ENCODE measurements at regions not wholly inside any gene's neighbourhood (a gene's known extent, or its start where the extent isn't known, plus 50 kb on each side); places are given as distances from the start of the nearest gene placed in this dataset.

- Histone ChIP-seq H3K4me3 (replicated peaks; ENCODE audit: insufficient read depth, low read length) (no peak overlapping the region), H3K27ac (replicated peaks) (no peak overlapping the region), H3K27me3 (ENCODE audit: insufficient read depth, poor library complexity, severe bottlenecking) (peaks cover 3% of the 10 kb centered on the region)
- no peak for DNase-seq (ENCODE audit: low read depth in 1 of 2, low spot score in 1 of 2)
- no peak for TF ChIP-seq GABPA (IDR thresholded peaks at IDR 0.05; ENCODE audit: low read depth)
- TF ChIP-seq CTCF (IDR thresholded peaks at IDR 0.05; ENCODE audit: insufficient read depth, low read length) = no peak
- no peak for TF ChIP-seq POLR2AphosphoS5 (IDR thresholded peaks at IDR 0.05; ENCODE audit: low read depth)
- TF ChIP-seq REST (IDR thresholded peaks at IDR 0.05; ENCODE audit: insufficient replicate concordance, low read depth) = no peak
- TF ChIP-seq SPI1 (IDR thresholded peaks at IDR 0.05; ENCODE audit: borderline replicate concordance, low read depth) = no peak
Measured at GRCh38 chr18:51617167-51617566, 419.7 kb upstream of the MEX3C start.

GRCh38 chr18:51617572-51618260 lies 420.2 kb upstream of the MEX3C start:
- TF ChIP-seq POLR2AphosphoS5 (IDR thresholded peaks at IDR 0.05; ENCODE audit: low read depth) (no peak), REST (IDR thresholded peaks at IDR 0.05; ENCODE audit: insufficient replicate concordance, low read depth) (no peak), CTCF (IDR thresholded peaks at IDR 0.05; ENCODE audit: insufficient read depth, low read length) (no peak), GABPA (IDR thresholded peaks at IDR 0.05; ENCODE audit: low read depth) (no peak), SPI1 (IDR thresholded peaks at IDR 0.05; ENCODE audit: borderline replicate concordance, low read depth) (no peak)
- no peak for DNase-seq (ENCODE audit: low read depth in 1 of 2, low spot score in 1 of 2)
- Histone ChIP-seq H3K27me3 (ENCODE audit: insufficient read depth, poor library complexity, severe bottlenecking) (peaks cover 4% of the 10 kb centered on the region), H3K4me3 (replicated peaks; ENCODE audit: insufficient read depth, low read length) (no peak overlapping the region), H3K27ac (replicated peaks) (no peak overlapping the region)

- no peak for TF ChIP-seq GABPA (IDR thresholded peaks at IDR 0.05; ENCODE audit: low read depth)
- no peak for TF ChIP-seq REST (IDR thresholded peaks at IDR 0.05; ENCODE audit: insufficient replicate concordance, low read depth)
- no peak for TF ChIP-seq SPI1 (IDR thresholded peaks at IDR 0.05; ENCODE audit: borderline replicate concordance, low read depth)
- no peak for TF ChIP-seq CTCF (IDR thresholded peaks at IDR 0.05; ENCODE audit: insufficient read depth, low read length)
- Histone ChIP-seq H3K27ac (replicated peaks) (no peak overlapping the region), H3K27me3 (ENCODE audit: insufficient read depth, poor library complexity, severe bottlenecking) (peaks cover 4% of the 10 kb centered on the region), H3K4me3 (replicated peaks; ENCODE audit: insufficient read depth, low read length) (no peak overlapping the region)
- no peak for DNase-seq (ENCODE audit: low read depth in 1 of 2, low spot score in 1 of 2)
Measured at GRCh38 chr18:51619283-51619682, 421.8 kb upstream of the MEX3C start.

All from HL-60 (cell line).